ENCODE measurements at regions not wholly inside any gene's neighbourhood (a gene's known extent, or its start where the extent isn't known, plus 50 kb on each side); places are given as distances from the start of the nearest gene placed in this dataset.

DNA sequence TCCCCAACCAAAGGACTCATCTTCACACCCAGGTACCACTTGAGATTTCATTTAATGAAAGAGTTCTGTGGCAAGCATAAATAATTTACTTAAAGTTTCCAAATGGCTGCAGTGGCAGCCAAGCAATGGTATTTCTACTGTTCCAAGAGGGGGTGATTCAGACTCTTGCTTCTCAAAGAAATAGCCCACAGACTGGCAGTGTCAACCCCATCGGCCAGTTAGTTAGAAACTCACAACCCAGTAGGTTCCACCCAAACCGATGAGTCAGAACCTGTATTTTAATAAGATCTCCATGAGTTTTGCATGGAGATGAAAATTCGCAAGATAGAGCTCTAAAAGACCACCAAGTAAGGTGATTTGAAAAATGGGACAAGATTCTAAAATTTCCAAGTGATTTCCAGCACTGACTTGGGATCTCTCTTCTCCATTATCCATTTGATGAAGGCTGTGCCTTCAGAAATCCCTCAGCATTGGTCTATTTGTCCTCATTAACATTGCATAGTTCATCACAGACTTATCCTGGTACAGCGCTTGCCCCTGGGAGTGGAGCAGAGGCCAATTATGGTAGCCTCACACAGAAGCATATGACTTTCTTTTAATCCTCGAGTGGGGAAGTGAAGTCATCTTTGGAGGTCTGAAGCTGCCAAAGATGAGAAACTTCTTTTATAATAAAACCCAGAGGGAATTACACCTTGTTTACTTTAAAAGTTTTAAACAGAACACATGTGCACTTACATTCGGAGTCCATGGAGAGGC, 361.4 kb upstream of the ID2 start:
- TF ChIP-seq, protein P1, sequence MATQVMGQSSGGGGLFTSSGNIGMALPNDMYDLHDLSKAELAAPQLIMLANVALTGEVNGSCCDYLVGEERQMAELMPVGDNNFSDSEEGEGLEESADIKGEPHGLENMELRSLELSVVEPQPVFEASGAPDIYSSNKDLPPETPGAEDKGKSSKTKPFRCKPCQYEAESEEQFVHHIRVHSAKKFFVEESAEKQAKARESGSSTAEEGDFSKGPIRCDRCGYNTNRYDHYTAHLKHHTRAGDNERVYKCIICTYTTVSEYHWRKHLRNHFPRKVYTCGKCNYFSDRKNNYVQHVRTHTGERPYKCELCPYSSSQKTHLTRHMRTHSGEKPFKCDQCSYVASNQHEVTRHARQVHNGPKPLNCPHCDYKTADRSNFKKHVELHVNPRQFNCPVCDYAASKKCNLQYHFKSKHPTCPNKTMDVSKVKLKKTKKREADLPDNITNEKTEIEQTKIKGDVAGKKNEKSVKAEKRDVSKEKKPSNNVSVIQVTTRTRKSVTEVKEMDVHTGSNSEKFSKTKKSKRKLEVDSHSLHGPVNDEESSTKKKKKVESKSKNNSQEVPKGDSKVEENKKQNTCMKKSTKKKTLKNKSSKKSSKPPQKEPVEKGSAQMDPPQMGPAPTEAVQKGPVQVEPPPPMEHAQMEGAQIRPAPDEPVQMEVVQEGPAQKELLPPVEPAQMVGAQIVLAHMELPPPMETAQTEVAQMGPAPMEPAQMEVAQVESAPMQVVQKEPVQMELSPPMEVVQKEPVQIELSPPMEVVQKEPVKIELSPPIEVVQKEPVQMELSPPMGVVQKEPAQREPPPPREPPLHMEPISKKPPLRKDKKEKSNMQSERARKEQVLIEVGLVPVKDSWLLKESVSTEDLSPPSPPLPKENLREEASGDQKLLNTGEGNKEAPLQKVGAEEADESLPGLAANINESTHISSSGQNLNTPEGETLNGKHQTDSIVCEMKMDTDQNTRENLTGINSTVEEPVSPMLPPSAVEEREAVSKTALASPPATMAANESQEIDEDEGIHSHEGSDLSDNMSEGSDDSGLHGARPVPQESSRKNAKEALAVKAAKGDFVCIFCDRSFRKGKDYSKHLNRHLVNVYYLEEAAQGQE (IDR thresholded peaks at IDR 0.05; ENCODE audit: insufficient read depth in 1 of 2, low read depth in 2 of 2, low read length in 2 of 2) = no peak

DNA sequence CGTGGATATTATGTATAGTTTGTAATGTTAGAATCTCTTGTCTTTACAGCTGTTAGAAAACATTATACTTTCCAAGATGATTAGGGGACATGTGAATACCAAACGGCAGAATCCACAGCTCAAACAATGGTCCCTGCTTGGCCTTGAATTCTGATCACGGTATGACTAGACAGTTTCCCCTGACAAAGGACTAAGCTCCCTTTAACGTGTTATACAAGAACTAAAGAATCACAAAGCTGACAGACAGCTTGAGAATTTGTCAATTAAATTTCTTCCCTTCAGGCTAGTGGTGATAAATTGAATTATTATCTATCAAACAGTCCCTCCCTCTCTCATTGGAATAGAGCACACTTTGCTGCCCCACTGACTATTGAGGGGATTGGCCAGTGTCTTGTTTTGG, 359.2 kb upstream of the ID2 start:
- TF ChIP-seq, protein P1 (IDR thresholded peaks at IDR 0.05; ENCODE audit: insufficient read depth in 1 of 2, low read depth in 2 of 2, low read length in 2 of 2) = no peak
- no peak for TF ChIP-seq POLR2AphosphoS5 (IDR thresholded peaks at IDR 0.05; ENCODE audit: low read depth, low read length)
- no peak for TF ChIP-seq SIN3A (IDR thresholded peaks at IDR 0.05; ENCODE audit: borderline replicate concordance, insufficient read depth, low read length)
- no peak for TF ChIP-seq TAF1 (IDR thresholded peaks at IDR 0.05; ENCODE audit: borderline replicate concordance, insufficient read depth, low read length)
- no peak for TF ChIP-seq FOXP2 (optimal IDR thresholded peaks at IDR 0.05; ENCODE audit: borderline replicate concordance, extremely low read depth, extremely low read length, insufficient read depth)

DNA sequence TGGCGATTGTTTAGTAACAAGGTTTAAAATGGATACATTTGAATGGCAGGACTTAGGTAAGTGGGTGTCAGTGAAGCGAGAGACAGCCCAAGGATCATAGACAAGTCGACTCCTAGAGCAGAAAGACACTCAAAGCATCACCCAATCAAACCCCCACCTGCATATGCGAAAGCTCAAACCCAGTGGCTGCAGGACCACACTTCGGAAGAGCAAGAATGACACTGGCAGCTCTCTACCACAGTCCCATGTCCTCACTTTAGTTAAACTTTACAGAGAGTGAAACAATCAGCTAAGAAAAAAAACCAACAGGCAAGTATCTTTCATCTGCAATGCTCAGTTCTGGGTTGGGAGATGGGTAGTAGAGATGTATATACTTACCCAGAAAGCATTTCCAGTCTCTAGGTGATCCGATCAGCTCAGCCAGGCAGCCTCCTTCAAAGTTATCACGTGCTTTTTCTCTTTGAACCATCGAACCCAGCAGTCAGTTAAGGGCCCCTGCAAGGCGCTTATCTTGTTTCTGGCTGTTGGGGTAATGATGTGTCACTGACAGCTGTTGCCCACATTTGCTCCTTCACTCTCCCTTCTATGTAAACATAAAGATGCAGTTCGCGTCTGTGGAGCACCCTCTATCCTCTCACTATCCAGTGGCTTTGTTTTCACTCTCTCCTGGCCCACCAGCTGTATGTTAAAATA, 357.5 kb upstream of the ID2 start:
- TF ChIP-seq, protein P1 (IDR thresholded peaks at IDR 0.05; ENCODE audit: insufficient read depth in 1 of 2, low read depth in 2 of 2, low read length in 2 of 2) = no peak
- TF ChIP-seq POLR2AphosphoS5 (IDR thresholded peaks at IDR 0.05; ENCODE audit: low read depth, low read length) = no peak

GRCh38 chr2:8324901-8325300, 357.0 kb upstream of the ID2 start:
- TF ChIP-seq POLR2AphosphoS5 (IDR thresholded peaks at IDR 0.05; ENCODE audit: low read depth, low read length) = no peak
- TF ChIP-seq SIN3A (IDR thresholded peaks at IDR 0.05; ENCODE audit: borderline replicate concordance, insufficient read depth, low read length) = no peak
- TF ChIP-seq TAF1 (IDR thresholded peaks at IDR 0.05; ENCODE audit: borderline replicate concordance, insufficient read depth, low read length) = no peak
- TF ChIP-seq, protein P1 (IDR thresholded peaks at IDR 0.05; ENCODE audit: insufficient read depth in 1 of 2, low read depth in 2 of 2, low read length in 2 of 2) = no peak
- no peak for TF ChIP-seq FOXP2 (optimal IDR thresholded peaks at IDR 0.05; ENCODE audit: borderline replicate concordance, extremely low read depth, extremely low read length, insufficient read depth)
